DMS114 treated with DMSO at 0.1 percent for 48 hours (cell line): ENCODE measurements at regions not wholly inside any gene's neighbourhood (a gene's known extent, or its start where the extent isn't known, plus 50 kb on each side); places are given as distances from the start of the nearest gene placed in this dataset.
A peak's percentile ranks its signal among the peaks of the same experiment; 100 is the strongest.
"Not testable (repeated sequence)": the region's sequence is repeated elsewhere in the genome, so short reads cannot be mapped to it uniquely, and the experiment has no call there.

Source experiments
- DNase-seq: peaks from one replicate; lab custom pipeline; 2025; ENCODE audit not compliant: unreplicated experiment; lab: John Stamatoyannopoulos, UW

DNA sequence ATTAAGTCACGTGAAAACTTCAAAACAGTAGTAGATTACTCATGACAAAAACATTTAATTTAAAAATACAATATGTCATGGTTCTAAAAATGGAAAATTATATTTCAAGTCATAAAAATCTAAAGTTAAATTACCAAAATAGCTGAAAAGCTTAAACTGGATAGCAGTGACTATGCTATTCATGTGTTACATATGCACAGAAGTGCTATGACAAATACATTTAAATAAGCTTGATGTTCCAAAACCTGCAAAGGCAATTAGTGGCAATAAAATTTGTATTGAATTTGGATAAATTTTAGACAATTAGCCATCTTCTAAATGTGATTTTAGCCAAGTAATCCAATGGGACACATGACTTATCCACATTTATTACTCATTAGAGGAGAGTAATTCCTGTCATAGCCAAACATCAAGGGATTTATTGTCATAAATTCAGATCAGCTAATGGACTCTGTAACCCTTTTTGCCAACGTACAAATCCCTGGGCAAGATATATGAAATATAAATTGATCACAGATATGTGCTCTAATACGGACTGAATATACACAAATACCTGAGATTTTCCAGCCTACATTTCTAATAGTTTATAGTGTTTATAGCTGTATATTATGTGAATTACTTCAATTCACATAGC, 419.4 kb downstream of the ISL1 start:
- no peak for DNase-seq

DNA sequence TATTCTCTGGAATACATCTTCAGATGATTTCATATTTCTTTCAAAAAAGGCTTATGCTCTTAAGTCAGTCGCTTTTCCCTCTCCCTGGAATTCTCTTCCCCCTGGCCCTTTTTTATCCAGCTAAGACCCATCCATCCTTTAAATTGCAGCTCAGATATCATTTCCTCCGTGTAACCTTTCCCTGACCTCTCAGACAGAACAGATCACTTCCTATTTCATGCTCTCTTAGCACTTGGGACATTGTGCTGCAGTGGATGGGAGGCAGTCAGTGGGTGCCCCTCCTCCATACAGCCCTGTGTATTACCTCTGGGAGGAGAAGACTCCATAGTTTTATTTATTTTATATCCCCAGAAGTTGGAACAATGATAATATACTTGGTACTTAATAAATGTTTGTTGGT, 423.4 kb downstream of the ISL1 start:
- no peak for DNase-seq

DNA sequence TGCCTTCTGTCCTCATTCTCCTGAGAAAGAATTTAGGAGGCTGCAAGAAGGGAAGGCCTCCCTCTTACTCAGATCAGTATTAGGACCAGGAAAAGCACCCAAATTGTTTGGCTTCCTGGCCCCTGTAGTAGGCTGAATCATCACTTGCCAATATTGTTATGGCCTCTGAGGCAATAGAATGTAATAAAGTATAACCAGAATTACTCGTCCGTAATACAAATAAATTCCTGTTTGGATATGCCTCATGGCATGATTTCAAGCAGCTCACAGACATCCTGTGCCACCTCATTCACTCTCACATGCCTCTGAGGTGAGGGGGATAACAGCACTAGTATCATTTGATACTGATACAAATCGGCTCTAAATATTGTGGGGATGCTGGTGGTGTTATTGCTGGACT, 427.3 kb downstream of the ISL1 start:
- DNase-seq, result no peak

DNA sequence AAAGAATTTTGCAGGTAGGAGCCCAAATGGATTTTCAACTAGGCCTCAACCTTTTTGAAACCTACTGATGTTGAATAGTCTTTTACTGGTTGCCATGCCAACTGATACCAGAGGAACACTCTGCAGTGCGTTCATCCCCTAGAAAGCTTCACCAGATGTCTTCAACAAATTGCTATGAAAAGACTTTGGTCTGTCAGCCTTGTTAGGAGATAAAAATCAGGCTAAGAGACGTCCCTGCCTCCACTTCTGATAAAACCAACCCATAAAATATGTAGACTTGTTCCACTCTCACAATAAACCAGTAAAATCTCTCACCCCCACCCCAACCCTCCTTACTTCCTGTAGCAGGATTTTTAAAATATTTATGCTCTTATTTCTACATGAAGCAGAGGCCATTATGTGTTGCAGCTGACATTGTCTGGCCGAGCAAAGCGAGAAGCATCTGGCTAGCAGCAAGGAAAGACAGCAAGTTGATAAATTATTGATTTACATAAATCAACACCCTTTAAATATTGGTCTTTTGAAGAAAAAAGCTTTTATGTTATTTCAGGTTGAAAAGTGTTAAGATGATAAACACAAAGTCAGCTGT, 428.7 kb downstream of the ISL1 start:
- DNase-seq, result no peak

DNA sequence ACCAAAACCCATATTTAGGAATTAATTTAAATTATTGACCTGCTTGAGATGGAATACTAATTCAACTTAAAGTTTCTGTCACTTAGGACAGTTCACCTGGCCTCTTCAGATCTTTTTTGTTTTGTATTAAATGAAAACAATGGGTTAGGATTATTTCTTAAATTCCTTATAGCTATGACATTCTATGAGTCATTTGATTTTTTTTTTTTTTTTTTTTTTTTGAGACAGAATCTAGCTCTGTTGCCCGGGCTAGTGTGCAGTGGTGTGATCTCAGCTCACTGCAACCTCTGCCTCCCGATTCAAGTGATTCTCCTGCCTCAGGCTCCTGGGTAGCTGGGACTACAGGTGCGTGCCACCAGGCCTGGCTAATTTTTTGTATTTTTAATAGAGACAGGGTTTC, 431.6 kb downstream of the ISL1 start:
- DNase-seq, result not testable (repeated sequence)

DNA sequence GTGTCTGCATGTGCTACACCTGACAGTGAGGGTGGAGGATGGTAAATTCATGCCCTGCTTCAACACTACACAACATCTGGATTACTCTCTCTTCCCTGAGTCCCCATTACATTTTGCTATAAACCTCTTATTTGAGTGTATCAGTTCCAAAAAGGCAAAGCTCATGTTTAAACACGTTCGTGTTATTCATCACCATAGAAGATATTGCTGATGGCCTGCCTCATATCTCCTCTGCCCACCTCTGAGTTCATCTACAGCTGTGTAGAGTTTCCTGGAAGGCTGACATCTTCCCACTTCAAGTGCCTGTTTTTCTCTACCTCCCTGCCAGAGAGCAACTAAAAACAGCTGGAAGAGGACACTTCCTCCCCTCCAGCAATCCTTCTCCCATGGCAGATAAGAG, 433.2 kb downstream of the ISL1 start:
- no peak for DNase-seq

DNA sequence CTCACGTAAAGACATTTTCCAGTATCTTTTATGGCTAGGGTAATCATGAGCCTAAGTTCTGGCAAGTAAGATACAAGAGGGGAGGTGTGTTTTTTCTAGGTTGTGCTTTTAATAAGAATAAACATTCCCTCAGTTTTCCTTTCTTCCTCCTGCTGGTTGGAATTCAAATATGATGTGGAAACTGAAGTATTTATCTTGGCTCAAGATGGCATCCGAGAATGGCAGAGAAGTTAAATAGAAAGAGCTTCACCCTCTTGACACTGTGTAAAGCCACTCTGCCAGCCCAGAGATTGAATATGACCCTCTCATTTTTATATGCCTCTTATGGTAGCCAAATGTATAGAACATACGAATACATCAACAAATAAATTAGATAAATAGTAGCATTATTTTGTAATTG, 438.4 kb downstream of the ISL1 start:
- no peak for DNase-seq

DNA sequence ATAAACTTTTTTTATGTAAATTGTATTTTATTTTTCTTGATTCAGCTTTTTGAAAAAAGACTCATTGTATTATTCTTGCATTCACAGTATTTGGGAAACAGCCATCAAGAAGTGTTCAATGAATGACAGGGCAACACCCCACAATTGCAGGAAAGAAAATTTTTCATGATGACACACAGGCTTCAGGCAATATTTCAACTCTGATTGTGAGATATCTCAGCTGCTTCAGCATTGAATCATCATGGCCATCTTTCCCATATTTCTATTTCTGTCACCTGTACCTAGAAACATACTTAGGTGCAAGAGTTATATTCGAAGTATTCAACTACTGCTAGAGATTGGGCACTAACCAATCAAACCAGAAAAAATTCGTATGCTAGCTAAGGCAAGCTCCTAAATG, 446.0 kb downstream of the ISL1 start:
- DNase-seq, result no peak

DNA sequence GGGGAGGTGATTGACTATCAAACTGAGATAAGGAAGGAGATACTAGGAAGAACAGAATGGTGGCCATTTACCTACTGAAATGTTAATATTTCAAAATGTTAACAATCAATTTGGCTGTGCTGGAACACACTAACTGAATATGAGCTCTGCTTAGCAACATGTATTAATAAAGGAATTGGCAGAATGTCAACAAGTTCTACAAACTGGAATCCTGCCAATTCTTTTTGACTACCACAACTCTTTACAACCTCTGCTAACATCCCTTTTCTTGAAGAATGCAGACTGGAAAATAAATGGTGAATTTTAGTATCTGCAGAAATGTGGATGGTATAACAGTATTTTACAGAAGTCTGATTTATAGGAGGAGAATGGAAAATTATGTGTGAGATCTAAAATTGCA, 446.4 kb downstream of the ISL1 start:
- no peak for DNase-seq

DNA sequence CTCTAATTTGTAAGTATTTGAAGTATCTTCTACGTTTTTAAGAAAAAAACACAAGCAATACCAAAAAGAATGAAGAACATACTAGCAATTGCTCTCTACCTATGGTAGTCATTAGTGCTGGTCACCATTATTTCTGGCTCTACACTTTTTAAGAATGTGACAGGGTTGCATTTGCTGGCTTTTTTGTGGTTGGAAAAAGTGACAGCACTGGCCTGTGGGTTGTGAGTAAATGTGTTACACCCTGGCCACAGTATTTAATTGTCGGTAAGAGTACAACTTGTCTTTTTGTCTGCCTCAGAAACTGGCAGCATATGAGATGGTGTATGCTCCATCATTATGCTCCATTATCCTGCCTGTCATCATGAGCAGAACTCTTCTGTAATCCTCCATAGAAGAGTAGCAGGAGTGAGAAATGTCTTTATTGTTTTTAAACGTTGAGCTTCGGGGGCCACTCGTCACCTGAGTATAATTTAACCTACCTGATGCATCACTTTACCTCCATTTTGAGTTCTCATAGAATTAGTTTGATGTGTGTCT, 449.8 kb downstream of the ISL1 start:
- peak; percentile 13 for DNase-seq

DNA sequence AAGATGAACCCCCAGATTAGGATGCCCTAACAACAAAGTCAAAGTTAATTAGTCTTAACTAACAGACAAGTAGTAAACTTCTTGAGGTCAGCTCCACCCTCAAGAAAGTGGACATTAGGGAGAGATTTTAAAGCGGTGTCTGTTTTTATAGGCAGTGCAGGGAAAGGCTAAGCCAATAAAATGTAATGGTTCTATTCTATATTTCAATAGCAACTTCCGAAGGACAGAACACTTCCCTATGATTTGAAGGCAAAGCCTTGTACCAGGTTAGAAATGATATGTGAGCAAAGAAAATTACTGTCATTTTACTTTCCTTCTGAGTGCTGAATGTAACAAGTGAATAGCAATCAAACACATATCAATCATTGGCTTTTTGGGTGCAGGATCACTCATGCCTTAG, 455.2 kb downstream of the ISL1 start:
- peak; percentile 49 for DNase-seq

DNA sequence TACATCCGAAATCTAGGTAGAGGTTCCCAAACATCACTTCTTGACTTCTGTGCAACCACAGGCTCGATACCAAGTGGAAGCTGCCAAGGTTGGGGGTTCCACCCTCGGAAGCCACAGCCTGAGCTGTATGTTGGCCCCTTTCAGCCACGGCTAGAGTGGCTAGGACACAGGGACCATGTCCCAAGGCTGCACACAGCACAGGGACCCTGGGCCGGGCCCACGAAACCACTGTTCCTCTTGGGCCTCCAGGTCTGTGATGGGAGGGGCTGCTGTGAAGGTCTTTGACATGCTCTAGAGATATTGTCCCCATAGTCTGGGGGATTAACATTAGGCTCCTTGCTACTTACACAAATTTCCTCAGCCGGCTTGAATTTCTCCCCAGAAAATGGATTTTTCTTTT, 460.6 kb downstream of the ISL1 start:
- DNase-seq, result no peak

DNA sequence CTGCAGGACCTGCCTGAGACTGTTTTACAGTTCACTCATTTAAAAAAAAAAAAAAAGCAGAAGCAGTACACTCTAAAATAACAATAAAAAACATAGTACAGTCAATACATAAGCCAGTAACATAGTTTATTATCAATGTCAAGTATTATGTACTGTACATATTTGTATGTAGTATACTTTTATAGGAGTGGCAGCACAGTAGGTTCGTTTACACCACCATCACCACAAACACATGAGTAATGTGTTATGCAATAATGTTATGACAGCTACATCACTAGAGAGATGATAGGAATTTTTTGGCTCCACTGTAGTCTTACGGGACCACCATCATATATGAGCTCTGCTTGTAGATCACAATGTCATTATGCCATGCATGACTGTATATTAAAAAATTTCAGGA, 462.8 kb downstream of the ISL1 start:
- DNase-seq, result no peak

DNA sequence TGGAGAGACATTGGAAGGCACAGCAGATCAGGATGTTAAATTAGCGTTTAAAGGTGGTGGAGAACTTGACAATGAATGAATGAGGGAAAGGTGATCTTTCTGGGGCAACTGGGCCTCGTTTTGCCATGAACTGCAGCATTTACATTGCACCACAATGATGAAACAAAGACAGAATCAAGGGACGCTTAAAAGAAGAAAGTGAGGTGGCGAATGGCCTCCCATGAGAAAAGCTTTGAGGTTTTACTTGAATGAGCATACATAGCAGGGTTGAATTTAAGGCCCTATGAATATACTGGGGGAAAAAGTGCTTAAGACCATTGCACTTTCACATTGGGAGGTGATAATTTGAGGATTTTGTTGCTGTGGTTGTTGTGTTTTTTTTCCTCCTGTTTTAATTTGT, 476.4 kb downstream of the ISL1 start:
- no peak for DNase-seq

DNA sequence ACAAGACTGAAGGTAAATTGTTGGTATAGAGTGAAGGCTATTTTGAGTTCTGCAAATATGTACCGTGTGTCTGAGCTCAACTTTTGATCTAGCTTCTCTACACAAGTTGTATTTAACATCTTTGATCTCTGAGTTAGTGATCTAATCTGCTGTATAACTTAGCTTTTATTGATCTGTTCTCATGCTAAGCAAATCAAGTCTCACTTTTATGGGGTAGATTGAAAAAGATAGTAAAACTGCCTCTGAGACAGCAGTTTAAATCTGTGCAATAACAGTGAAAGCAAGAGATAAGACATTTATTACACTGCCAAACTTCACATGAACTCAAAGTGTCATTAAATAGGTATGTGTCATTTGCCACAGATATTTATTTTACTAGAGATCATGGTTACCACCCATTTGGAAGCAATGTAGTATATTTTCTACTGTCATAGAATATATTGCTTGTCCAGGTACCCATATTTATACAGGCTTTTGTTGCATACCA, 477.3 kb downstream of the ISL1 start:
- DNase-seq, result no peak

DNA sequence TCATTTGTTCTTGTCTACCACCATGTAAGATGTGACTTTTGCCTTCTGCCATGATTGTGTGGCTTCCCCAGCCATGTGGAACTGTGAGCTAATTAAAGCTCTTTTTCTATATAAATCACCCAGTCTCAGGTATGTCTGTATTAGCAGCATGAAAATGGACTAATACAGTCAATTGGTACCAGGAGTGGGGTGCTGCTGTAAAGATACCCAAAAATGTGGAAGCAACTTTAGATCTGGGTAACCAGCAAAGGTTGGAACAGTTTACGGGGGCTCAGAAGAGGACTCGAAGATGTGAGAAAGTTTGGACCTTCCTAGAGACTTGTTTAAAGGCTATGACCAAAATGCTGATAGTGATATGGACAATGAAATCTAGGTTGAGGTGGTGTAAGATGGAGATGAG, 488.9 kb downstream of the ISL1 start:
- DNase-seq, result no peak

DNA sequence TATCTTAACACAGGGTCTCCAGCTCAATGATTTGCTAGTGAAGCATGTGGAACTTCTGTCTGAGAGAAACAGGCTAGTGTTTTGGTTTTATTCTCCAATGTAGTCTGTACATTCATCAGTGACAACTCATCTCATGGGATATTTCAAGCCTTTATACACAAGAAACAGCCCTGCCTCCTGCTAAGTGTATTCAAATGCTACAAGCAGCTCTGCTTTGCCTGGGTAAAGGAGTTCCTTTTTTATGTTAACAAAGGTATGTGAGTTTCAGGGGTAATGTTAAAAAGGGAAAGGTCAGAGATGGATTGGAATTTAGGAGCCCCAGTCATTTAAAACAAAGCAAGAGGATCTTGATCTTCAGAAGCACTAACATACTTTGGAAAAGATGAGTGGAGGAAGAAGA, 498.7 kb downstream of the ISL1 start:
- DNase-seq, result peak; percentile 61

DNA sequence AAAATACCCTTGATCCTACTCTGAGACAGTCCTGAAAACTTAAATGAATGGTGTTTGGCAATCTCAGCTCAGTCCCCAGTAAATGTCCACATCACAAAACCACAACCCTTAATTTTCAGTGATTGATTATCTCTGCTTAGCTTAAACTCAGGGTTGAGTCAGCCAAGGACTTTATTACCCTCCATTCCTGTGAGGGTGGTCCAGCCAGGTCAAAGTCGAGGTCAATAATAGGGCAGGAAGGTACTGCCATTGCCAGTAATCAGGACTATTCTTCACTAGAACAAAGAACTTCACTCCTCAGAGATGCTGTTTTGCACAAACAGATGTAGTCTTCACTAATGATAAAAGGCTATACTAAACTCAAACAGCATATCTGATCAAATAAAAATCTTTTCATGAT, 499.4 kb downstream of the ISL1 start:
- DNase-seq, result peak; percentile 45

DNA sequence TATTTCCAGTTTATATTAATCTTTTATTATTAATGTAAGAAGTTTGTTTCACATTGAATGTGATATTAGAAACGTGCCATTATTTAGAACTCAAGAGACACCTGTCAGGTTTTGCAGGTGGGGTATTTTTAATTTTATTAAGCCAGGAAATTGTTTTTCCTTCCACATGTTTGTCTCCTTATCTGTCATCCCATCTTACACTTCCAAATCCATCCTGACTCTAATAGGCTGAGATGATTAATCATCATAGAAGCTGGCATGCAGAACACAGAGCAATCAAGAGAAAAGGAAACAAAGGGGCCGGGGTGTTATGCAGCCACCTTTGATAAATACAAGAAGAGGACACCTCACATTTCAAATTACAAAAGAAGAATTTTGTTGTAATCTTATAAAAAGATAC, 506.5 kb downstream of the ISL1 start:
- DNase-seq, result no peak

DNA sequence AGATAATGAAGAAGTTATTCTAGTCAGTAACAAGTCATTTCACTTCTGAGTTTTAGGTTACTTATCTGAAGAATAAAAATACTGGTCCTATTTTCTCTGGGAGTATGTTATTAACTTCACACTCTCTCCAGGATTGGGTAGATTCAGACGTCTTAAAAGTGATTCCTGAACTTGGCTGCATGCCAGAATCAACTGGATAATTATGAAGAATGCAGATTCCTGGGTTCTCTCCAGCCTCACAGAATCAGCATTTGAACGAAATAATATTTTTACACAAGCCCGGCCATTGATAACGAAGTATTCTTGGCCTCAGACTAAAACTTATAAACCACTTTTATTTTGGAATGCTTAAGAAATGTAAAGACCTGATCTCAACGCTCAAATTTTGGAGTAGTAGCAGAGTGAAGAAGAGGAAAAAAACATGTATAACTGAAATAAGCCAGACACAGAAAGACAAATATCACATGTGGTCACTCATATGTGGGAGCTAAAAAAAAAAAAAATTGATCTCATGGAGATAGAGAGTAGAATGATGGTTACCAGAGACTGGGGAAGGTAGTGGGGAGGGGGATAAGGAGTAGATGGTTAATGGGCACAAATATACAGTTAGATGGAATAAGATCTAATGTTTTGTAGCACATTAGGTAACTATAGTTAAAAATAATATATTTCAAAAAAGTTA, 507.3 kb downstream of the ISL1 start:
- no peak for DNase-seq

DNA sequence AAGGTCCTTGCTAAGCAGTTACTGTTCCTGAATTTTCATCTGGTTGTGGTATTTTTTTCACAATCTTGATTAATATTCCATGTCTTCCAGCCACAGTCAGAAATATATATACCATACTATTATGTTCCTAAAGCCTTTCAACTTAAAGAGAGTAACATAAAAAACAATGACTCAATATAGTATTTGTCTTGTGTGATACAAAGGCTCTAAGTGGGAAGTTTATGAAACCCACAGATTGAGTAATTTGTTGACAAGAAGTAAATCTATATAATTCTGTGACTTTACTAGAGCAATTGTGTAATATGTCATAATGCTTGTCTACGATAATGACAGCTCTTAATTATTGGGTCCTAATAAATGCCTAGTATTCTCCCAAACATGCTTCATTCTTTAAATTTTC, 509.4 kb downstream of the ISL1 start:
- DNase-seq, result no peak

DNA sequence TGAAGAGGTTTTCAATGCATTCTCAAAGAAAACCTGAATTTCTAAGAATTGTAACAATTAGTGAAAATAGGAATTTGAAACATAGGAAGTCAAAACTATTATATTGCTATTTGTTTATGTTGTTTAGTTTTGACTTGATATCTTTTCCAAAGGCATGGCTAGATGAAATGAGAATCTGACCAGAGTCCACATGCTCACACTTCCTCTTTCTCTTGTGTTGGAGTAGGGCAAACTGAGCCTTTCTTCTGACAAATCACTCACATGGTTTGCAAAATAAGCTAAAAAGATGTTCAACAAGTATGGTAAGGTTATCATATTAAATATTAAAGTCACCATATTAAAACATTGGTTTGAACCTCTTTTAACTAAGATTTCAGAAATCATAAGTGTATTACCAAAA, 512.6 kb downstream of the ISL1 start:
- no peak for DNase-seq
